Endothelial cell of umbilical vein (primary cell): ENCODE measurements at regions not wholly inside any gene's neighbourhood (a gene's known extent, or its start where the extent isn't known, plus 50 kb on each side); places are given as distances from the start of the nearest gene placed in this dataset.

Experiments used
- EZH2 ChIP-seq: IDR thresholded peaks from 2 replicates; pipeline ENCODE4 v1.6.1; 2012; ENCODE audit warnings: borderline replicate concordance, low read depth, mild to moderate bottlenecking, moderate library complexity, low read length, inconsistent platforms; ENCODE audit not compliant: severe bottlenecking
- POLR2AphosphoS5 ChIP-seq: IDR thresholded peaks from 2 replicates; pipeline ENCODE4 v1.6.1; 2012; ENCODE audit warnings: low read depth, mild to moderate bottlenecking, control low read depth, low read length, moderate library complexity; ENCODE audit not compliant: insufficient read depth
- TF ChIP-seq, protein P1 (sequence below), 2 donors: IDR thresholded peaks; 1 replicate in 1 of 2; 2 replicates in 1 of 2; pipeline ENCODE4 v1.5.1; 2011; ENCODE audit warnings: low read length in 2 of 2, mild to moderate bottlenecking in 2 of 2, moderate library complexity in 2 of 2, control low read depth in 1 of 2, inconsistent platforms in 1 of 2, low read depth in 1 of 2; ENCODE audit not compliant: insufficient read depth in 1 of 2; ENCODE audit errors: extremely low read depth in 1 of 2

DNA sequence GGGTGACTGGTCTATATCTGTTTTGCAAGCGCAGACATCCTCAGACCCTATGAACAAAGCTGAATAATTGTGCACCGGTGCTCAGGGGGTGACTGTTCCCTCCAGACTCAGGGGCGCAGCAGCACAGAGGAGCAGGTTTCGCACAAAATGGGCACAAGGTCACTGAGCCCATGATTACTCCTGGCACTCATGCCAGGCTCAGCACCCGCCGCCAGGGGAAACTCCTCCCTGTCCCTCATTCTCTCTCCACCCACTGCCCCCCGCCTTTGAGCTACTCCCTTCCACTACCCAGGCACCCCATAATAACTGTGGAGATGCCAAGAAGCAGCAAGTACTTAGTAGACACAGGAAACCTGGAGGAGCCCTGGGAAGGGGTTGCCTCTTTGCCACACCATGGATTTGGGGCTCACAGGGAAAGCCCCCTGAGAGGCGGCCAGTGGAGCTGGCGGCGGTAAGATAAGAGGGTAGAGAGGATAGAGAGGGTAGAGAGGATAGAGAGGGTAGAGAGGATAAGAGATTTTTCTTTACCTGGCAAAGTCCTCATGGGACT lies 198.8 kb downstream of the CTTN start:
- TF ChIP-seq EZH2 (no peak), POLR2AphosphoS5 (no peak)
- TF ChIP-seq, protein P1, sequence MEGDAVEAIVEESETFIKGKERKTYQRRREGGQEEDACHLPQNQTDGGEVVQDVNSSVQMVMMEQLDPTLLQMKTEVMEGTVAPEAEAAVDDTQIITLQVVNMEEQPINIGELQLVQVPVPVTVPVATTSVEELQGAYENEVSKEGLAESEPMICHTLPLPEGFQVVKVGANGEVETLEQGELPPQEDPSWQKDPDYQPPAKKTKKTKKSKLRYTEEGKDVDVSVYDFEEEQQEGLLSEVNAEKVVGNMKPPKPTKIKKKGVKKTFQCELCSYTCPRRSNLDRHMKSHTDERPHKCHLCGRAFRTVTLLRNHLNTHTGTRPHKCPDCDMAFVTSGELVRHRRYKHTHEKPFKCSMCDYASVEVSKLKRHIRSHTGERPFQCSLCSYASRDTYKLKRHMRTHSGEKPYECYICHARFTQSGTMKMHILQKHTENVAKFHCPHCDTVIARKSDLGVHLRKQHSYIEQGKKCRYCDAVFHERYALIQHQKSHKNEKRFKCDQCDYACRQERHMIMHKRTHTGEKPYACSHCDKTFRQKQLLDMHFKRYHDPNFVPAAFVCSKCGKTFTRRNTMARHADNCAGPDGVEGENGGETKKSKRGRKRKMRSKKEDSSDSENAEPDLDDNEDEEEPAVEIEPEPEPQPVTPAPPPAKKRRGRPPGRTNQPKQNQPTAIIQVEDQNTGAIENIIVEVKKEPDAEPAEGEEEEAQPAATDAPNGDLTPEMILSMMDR (IDR thresholded peaks at IDR 0.05; ENCODE audit: extremely low read depth in 1 of 2, insufficient read depth in 1 of 2, low read depth in 1 of 2, low read length in 2 of 2) = no peak
